LNCAP (cell line): ENCODE measurements at regions not wholly inside any gene's neighbourhood (a gene's known extent, or its start where the extent isn't known, plus 50 kb on each side); places are given as distances from the start of the nearest gene placed in this dataset.

ENCODE experiments used
- TF ChIP-seq, protein P1 (sequence below): fragments of 450-650 bp; IDR thresholded peaks from 2 replicates; pipeline ENCODE4 v1.5.1; 2017; ENCODE audit warnings: mild to moderate bottlenecking

DNA sequence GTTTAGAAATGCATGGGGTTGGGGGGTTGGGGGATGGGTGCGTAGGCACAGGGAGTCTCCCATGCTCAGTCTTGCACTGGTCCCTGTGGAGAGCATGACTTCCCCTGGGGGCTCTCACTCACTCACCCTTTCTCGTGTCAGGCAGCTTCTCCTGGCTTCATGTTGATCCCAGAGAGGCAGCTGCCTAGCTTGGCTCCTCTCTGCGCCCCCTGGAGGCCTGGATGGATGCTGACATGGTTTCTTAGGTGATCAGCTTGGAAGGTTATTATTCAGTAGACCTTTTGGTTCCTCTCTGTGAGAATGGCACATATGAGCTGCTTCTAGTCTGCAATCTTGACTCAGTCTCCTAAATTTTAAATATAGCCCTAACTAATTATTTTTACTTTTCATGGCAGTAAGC, 109.3 kb upstream of the FAM83B start:
- TF ChIP-seq, protein P1, sequence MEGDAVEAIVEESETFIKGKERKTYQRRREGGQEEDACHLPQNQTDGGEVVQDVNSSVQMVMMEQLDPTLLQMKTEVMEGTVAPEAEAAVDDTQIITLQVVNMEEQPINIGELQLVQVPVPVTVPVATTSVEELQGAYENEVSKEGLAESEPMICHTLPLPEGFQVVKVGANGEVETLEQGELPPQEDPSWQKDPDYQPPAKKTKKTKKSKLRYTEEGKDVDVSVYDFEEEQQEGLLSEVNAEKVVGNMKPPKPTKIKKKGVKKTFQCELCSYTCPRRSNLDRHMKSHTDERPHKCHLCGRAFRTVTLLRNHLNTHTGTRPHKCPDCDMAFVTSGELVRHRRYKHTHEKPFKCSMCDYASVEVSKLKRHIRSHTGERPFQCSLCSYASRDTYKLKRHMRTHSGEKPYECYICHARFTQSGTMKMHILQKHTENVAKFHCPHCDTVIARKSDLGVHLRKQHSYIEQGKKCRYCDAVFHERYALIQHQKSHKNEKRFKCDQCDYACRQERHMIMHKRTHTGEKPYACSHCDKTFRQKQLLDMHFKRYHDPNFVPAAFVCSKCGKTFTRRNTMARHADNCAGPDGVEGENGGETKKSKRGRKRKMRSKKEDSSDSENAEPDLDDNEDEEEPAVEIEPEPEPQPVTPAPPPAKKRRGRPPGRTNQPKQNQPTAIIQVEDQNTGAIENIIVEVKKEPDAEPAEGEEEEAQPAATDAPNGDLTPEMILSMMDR, result peak; percentile 33; the same call in 1 of the 2 replicates

DNA sequence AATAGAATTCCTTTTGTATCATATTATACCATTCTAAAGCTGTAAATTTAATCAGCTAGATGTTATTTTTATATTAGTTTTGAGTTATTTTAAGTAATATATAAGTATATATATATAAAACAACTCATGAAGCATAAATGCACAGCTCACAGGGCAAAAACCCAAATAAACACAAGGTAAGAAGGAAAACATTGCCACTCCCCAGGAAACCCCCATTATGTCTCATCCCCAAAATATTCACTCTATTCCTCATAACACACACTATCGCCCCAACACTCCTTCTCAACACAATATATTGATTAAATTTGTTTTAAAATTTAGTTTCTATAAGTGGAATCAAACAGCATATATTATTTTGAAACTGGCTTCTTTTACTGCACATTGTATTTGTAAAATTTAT, 98.6 kb upstream of the FAM83B start:
- TF ChIP-seq, protein P1, result no peak

DNA sequence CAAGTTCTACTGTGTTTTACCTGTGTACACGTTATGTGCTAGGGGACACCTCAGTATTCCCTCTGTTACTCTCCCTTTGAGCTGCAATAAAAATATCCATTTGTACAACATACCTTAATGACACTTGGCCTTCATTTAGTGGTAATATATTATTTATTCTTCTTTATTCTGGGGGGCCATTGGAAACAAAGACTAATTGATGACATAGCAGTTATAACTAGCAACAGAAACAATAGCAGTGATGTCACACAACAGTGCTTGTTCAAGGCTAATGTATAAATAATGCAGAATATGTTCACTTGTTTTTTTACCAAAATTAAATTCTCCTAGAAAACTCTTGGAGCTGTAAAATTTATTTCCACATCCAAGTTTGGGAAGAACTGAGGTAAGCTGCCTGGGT, 92.2 kb upstream of the FAM83B start:
- TF ChIP-seq, protein P1, result no peak

DNA sequence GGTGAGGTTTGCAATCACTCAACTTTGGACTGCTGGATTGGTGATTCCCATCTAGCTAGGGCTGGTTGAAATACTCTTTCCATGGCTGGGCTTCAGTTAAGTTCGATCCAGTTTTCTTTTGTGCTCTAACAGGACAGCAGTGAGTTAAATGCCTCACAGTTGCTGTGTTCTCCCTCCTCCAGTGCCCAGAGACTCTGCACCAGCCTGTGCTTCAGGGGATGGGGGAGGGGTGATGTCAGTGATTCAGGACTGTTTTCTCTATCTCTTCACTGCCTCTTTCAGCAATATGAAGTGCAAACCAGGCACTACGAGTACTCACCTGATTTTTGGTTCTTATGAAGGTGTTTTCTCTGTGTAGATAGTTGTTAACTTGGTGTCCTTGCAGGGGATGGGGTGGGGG, 88.2 kb upstream of the FAM83B start:
- TF ChIP-seq, protein P1, result no peak

DNA sequence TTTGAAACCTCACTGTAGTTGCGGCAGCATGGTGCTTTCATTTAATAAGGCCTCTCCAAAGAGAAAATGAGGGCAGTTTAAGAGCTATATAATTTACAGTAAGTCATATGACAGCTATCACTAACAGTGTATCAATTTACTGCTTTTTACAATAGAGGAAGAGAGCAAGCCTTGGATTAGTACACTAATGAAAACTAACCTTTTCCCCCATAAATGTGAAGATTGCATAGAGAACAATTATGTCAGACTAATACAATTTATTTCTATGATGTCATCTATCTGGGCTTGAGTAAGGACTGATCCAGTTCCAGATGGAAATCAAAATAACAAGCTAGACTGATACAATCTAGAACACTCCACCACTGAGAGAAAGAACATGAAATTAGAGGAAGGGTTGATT, 78.1 kb upstream of the FAM83B start:
- TF ChIP-seq, protein P1, result no peak

DNA sequence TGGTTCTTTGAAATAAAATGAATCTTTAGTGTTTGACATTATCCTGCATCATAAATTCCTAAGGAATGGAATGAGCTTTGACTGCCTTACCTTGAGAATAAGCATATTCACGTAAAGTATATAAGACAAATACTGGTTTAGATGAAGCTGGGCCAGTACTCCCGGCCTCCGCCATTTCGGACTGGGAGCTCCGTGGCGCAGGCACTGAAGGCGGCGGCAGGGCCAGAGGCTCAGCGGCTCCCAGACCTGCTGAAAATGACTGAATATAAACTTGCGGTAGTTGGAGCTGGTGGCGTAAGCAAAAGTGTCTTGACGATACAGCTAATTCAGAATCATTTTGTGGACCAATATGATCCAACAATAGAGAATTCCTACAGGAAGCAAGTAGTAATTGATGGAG, 76.2 kb upstream of the FAM83B start:
- TF ChIP-seq, protein P1, result no peak

DNA sequence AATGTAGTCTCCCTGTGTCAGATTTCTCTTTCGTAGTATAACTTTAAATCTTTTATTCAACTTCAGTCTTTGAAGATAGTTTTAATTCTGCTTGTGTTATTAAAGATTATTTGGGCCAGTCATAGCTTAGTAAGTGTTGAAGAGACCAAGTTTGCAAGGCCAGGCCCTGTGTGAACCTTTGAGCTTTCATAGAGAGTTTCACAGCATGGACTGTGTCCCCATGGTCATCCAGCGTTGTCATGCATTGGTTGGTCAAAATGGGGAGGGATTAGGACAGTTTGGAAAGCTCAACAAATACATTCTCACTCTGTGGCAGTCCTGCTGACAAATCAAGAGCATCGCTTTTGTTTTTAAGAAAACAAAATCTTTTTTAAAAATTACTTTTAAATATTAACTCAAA, 74.6 kb upstream of the FAM83B start:
- TF ChIP-seq, protein P1, result no peak

DNA sequence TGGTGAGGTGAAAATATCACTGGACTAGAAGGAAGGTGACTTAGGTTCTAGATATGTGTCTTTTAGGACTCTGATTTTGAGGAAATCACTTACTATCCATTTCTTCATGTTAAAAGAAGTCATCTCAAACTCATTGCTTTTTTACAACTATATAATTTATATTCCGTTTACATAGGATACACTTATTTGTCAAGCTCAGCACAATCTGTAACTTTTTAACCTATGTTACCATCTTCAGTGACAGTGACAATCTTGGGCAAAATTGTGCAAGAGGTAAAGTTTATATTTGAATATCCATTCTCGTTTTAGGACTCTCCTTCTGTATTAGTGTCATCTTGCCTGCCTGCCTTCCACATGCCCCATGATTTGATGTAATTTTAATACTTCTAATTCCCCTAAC, 74.0 kb upstream of the FAM83B start:
- TF ChIP-seq, protein P1, result no peak
